CD8-positive, alpha-beta memory T cell (primary cell): ENCODE measurements at regions not wholly inside any gene's neighbourhood (a gene's known extent, or its start where the extent isn't known, plus 50 kb on each side); places are given as distances from the start of the nearest gene placed in this dataset.

Experiments
- CTCF ChIA-PET: fragments of 350-600 bp; sonication (Branson Sonifier 250); formaldehyde crosslinking; loops from one replicate; lab custom pipeline; 2021; ENCODE audit warnings: antibody characterized with exemption; lab: Charles Lee
- POLR2A ChIA-PET: fragments of 350-600 bp; sonication (Branson Sonifier 250); formaldehyde crosslinking; loops from one replicate; lab custom pipeline; 2021; ENCODE audit warnings: antibody characterized with exemption; lab: Charles Lee
- DNase-seq, 5 donors: peaks; one replicate each; pipeline versions ENCODE4 v3.0.0 to v3.0.0-alpha.2; 2020 to 2022; ENCODE audit warnings: mixed read lengths in 1 of 5
- H3K27ac ChIP-seq: one replicate; pipeline ENCODE4 v1.7.0; 2013; ENCODE audit warnings: low read depth, mild to moderate bottlenecking, low read length, moderate library complexity
- H3K27me3 ChIP-seq: 2 replicates; pipeline ENCODE4 v1.7.0; 2013; ENCODE audit warnings: low read length, mild to moderate bottlenecking; ENCODE audit not compliant: insufficient read depth, poor library complexity, severe bottlenecking
- H3K36me3 ChIP-seq: 2 replicates; pipeline ENCODE4 v1.7.0; 2013; ENCODE audit warnings: mild to moderate bottlenecking, low read length, moderate library complexity; ENCODE audit not compliant: insufficient read depth
- H3K4me1 ChIP-seq: 2 replicates; pipeline ENCODE4 v1.7.0; 2013; ENCODE audit warnings: mild to moderate bottlenecking, low read length, moderate library complexity; ENCODE audit not compliant: insufficient read depth
- H3K4me3 ChIP-seq: 2 replicates; pipeline ENCODE4 v1.7.0; 2013; ENCODE audit warnings: mild to moderate bottlenecking, low read length
- H3K9me3 ChIP-seq: 2 replicates; pipeline ENCODE4 v1.7.0; 2013; ENCODE audit warnings: mild to moderate bottlenecking, low read length
- H3K27ac Mint-ChIP-seq, 8 donors: one replicate each; pipeline ENCODE4 v1.8.0; 2020 to 2021; ENCODE audit warnings: mixed read lengths in 8 of 8, mild to moderate bottlenecking in 6 of 8, inconsistent platforms in 3 of 8, moderate library complexity in 3 of 8
- H3K27me3 Mint-ChIP-seq, 2 donors: one replicate each; pipeline ENCODE4 v1.8.0; 2020 to 2021; ENCODE audit warnings: mixed read lengths in 2 of 2, mild to moderate bottlenecking in 1 of 2, moderate library complexity in 1 of 2
- H3K36me3 Mint-ChIP-seq, 3 donors: one replicate each; pipeline ENCODE4 v1.8.0; 2020 to 2021; ENCODE audit warnings: mixed read lengths in 3 of 3, inconsistent platforms in 1 of 3, mild to moderate bottlenecking in 1 of 3
- H3K4me1 Mint-ChIP-seq, 3 donors: one replicate each; pipeline ENCODE4 v1.8.0; 2020 to 2021; ENCODE audit warnings: mixed read lengths in 3 of 3, inconsistent platforms in 1 of 3, mild to moderate bottlenecking in 1 of 3
- H3K4me3 Mint-ChIP-seq, 7 donors: one replicate each; pipeline ENCODE4 v1.8.0; 2020 to 2021; ENCODE audit warnings: mixed read lengths in 7 of 7, mild to moderate bottlenecking in 6 of 7, moderate library complexity in 4 of 7, inconsistent platforms in 2 of 7
- H3K9me3 Mint-ChIP-seq, 5 donors: one replicate each; pipeline ENCODE4 v1.8.0; 2020 to 2022; ENCODE audit warnings: mixed read lengths in 5 of 5, mild to moderate bottlenecking in 3 of 5, moderate library complexity in 2 of 5, inconsistent platforms in 1 of 5

DNA sequence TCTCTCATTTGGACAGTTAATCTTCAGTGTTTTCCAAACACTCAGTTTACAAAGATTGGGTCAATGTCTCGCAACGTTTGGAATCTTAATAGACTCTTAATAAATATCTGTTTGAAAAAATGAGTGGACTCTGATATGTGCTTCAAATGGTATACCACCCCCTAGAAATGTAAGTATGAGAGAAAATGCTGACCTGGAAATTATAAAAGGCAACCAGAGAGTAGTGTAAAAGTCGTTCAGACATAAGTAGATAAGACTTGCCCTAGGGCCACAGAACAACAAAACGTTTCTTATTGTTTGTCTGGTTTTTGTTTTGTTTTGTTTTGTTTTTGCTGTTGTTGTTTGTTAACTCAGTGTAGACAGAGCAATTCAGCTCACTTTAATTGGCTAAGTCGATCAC, 97.4 kb upstream of the SPTLC3 start:
- no peaks in the 10 kb centered on the region for H3K36me3 ChIP-seq
- no peak overlapping the region for H3K27ac Mint-ChIP-seq
- peaks cover 0 to 12% (median 0%) of the 10 kb centered on the region in 5 donors for H3K9me3 Mint-ChIP-seq
- ChIA-PET POLR2A (no interaction called here), CTCF (no interaction called here)
- H3K27ac ChIP-seq, result no peak overlapping the region
- no peaks in the 10 kb centered on the region for H3K4me1 Mint-ChIP-seq
- DNase-seq, result no peak
- no peaks in the 10 kb centered on the region for H3K4me1 ChIP-seq
- no peak overlapping the region for H3K4me3 Mint-ChIP-seq
- H3K27me3 ChIP-seq, result no peaks in the 10 kb centered on the region
- H3K36me3 Mint-ChIP-seq, result no peaks in the 10 kb centered on the region
- no peaks in the 10 kb centered on the region for H3K9me3 ChIP-seq
- H3K4me3 ChIP-seq, result no peak overlapping the region
- peaks cover 0 to 2% of the 10 kb centered on the region in 2 donors for H3K27me3 Mint-ChIP-seq

DNA sequence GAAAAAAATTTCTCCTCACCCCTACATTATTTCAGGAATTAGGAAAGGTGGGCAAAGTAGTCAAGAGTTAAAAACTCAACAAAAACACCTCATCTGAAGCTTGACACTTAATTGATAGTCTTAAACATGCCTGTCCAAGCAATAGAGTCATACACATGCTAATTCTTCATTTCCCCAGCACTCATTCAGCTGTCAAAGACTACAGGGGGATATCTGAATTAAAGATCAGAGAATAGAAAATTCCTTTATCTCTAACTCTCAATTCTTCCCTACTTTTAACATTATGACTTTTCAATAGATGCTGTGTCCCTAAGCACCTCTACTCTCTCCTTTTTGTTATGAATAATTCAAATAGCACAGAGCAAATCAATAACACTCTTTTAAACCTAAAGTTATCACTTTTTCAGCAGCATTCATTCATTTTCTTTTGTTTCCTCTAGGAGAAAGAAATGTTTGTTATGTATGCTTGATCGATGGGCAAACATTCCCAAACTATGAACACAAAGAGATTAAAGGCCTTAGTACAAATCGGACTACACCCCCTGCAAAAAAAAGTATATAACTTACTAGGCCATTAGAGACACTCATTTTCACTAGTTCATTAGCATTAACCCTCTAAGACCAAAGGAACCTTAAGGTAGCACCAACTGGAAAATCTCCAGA, 94.9 kb upstream of the SPTLC3 start:
- no peak overlapping the region for H3K4me3 Mint-ChIP-seq
- Histone ChIP-seq H3K9me3 (no peaks in the 10 kb centered on the region), H3K4me1 (no peaks in the 10 kb centered on the region), H3K27ac (no peak overlapping the region), H3K36me3 (no peaks in the 10 kb centered on the region), H3K27me3 (no peaks in the 10 kb centered on the region), H3K4me3 (no peak overlapping the region)
- no peak overlapping the region for H3K27ac Mint-ChIP-seq
- H3K27me3 Mint-ChIP-seq, result peaks cover 0 to 2% of the 10 kb centered on the region in 2 donors
- H3K4me1 Mint-ChIP-seq, result no peaks in the 10 kb centered on the region
- H3K36me3 Mint-ChIP-seq, result no peaks in the 10 kb centered on the region
- no peak for DNase-seq
- ChIA-PET CTCF (no interaction called here), POLR2A (no interaction called here)
- H3K9me3 Mint-ChIP-seq, result peaks cover 0 to 14% (median 0%) of the 10 kb centered on the region in 5 donors

DNA sequence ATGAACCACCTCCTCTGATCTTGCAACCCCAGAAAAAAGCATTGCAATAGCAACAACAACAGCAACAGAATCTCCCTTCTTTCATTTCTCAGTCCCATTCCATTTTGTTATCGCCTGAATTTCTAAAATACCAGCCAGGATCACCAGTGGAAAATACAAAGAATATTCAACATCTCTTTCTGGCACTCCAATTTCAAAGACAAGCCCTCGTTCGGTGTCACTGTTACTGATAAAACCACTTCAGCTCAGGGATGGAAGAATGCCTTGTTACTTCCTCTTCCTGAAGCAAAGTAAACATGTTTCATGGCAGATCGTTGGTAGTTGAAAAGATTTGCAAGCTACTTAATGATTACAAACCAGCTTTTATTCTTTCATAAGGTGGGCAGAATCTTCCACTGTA, 94.0 kb upstream of the SPTLC3 start:
- peaks cover 0 to 14% (median 0%) of the 10 kb centered on the region in 5 donors for H3K9me3 Mint-ChIP-seq
- no peak overlapping the region for H3K27ac ChIP-seq
- DNase-seq, result no peak
- ChIA-PET CTCF (no interaction called here), POLR2A (no interaction called here)
- H3K9me3 ChIP-seq, result no peaks in the 10 kb centered on the region
- no peaks in the 10 kb centered on the region for H3K36me3 Mint-ChIP-seq
- no peaks in the 10 kb centered on the region for H3K36me3 ChIP-seq
- no peaks in the 10 kb centered on the region for H3K4me1 ChIP-seq
- no peak overlapping the region for H3K4me3 Mint-ChIP-seq
- H3K27ac Mint-ChIP-seq, result no peak overlapping the region
- H3K27me3 Mint-ChIP-seq, result peaks cover 0 to 2% of the 10 kb centered on the region in 2 donors
- H3K4me3 ChIP-seq, result no peak overlapping the region
- H3K27me3 ChIP-seq, result no peaks in the 10 kb centered on the region
- H3K4me1 Mint-ChIP-seq, result no peaks in the 10 kb centered on the region

DNA sequence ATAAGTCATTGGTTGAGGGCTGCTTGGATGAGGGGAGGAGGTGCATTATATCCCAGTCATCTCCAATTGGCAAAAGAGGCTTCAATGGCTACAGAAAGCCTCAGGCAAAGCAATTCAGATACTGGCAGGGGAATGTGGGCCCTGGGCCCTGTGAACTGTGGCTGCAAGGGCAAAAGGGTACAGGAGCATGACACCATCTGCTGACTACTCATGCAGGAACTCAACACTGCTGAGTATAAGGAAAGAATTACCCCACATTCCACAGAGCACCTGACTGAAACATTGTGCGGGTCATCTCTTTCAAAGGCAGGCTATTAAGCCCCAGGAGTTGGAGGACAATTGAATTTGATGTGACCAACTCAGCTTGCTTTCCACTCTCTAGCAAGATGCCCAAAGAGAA, 92.1 kb upstream of the SPTLC3 start:
- H3K4me3 Mint-ChIP-seq, result no peak overlapping the region
- no peaks in the 10 kb centered on the region for H3K4me1 Mint-ChIP-seq
- CTCF ChIA-PET, result no interaction called here
- H3K9me3 ChIP-seq, result no peaks in the 10 kb centered on the region
- no peaks in the 10 kb centered on the region for H3K4me1 ChIP-seq
- H3K27me3 Mint-ChIP-seq, result peaks cover 0 to 2% of the 10 kb centered on the region in 2 donors
- H3K36me3 ChIP-seq, result no peaks in the 10 kb centered on the region
- POLR2A ChIA-PET, result no interaction called here
- no peaks in the 10 kb centered on the region for H3K27me3 ChIP-seq
- DNase-seq, result no peak
- H3K4me3 ChIP-seq, result no peak overlapping the region
- H3K9me3 Mint-ChIP-seq, result peaks cover 0 to 7% (median 3%) of the 10 kb centered on the region in 5 donors
- no peaks in the 10 kb centered on the region for H3K36me3 Mint-ChIP-seq
- H3K27ac ChIP-seq, result no peak overlapping the region
- no peak overlapping the region for H3K27ac Mint-ChIP-seq

GRCh38 chr20:12924126-12924525, 84.6 kb upstream of the SPTLC3 start:
- Histone ChIP-seq H3K9me3 (no peaks in the 10 kb centered on the region), H3K27me3 (no peaks in the 10 kb centered on the region), H3K27ac (no peak overlapping the region), H3K4me1 (no peaks in the 10 kb centered on the region), H3K36me3 (no peaks in the 10 kb centered on the region), H3K4me3 (no peak overlapping the region)
- CTCF ChIA-PET, result no interaction called here
- peaks cover 0 to 13% (median 0%) of the 10 kb centered on the region in 3 donors for H3K4me1 Mint-ChIP-seq
- no peak overlapping the region for H3K27ac Mint-ChIP-seq
- H3K36me3 Mint-ChIP-seq, result no peaks in the 10 kb centered on the region
- POLR2A ChIA-PET, result no interaction called here
- no peaks in the 10 kb centered on the region for H3K27me3 Mint-ChIP-seq
- H3K9me3 Mint-ChIP-seq, result peaks cover 0 to 16% (median 8%) of the 10 kb centered on the region in 5 donors
- no peak for DNase-seq
- H3K4me3 Mint-ChIP-seq, result no peak overlapping the region

DNA sequence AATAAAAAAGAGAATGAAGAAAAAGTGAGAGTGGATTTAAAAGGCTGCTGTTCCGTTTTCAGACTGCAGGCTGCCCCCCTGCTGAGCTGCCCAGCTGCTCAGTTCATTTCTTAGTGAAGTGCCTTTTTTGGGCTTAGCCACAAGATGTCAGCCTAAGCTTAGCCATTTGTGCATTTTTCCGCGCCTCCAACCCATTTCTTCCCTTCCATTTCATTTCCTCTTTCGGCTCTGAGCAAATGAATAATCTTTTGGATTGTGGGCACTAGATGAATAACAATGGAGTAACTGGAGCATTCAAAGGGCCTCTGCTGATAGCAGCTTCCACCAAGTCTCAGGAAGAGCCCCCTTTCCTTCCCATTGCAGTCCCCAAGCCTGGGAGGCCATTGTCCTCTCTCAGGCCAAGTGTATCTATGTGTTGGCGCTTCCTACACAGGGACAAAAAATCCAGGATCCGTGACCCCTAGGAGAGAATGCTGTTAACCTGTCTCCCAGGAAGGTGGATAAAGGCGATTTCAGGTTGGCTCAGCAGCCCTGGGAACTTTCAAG, 83.5 kb upstream of the SPTLC3 start:
- H3K4me3 ChIP-seq, result no peak overlapping the region
- no peaks in the 10 kb centered on the region for H3K4me1 ChIP-seq
- CTCF ChIA-PET, result no interaction called here
- H3K36me3 Mint-ChIP-seq, result no peaks in the 10 kb centered on the region
- peak overlapping the region in 2 of 8 donors; percentile 11 to 36 for H3K27ac Mint-ChIP-seq
- H3K27me3 ChIP-seq, result no peaks in the 10 kb centered on the region
- H3K27ac ChIP-seq, result no peak overlapping the region
- peak in 3 of 5 donors; percentile 4 to 43 (median 22) for DNase-seq
- H3K36me3 ChIP-seq, result no peaks in the 10 kb centered on the region
- no peaks in the 10 kb centered on the region for H3K27me3 Mint-ChIP-seq
- H3K4me1 Mint-ChIP-seq, result peaks cover 0 to 19% (median 0%) of the 10 kb centered on the region in 3 donors
- peak overlapping the region in 2 of 7 donors; percentile 12 to 47 for H3K4me3 Mint-ChIP-seq
- POLR2A ChIA-PET, result no interaction called here
- H3K9me3 ChIP-seq, result no peaks in the 10 kb centered on the region
- peaks cover 0 to 16% (median 8%) of the 10 kb centered on the region in 5 donors for H3K9me3 Mint-ChIP-seq

DNA sequence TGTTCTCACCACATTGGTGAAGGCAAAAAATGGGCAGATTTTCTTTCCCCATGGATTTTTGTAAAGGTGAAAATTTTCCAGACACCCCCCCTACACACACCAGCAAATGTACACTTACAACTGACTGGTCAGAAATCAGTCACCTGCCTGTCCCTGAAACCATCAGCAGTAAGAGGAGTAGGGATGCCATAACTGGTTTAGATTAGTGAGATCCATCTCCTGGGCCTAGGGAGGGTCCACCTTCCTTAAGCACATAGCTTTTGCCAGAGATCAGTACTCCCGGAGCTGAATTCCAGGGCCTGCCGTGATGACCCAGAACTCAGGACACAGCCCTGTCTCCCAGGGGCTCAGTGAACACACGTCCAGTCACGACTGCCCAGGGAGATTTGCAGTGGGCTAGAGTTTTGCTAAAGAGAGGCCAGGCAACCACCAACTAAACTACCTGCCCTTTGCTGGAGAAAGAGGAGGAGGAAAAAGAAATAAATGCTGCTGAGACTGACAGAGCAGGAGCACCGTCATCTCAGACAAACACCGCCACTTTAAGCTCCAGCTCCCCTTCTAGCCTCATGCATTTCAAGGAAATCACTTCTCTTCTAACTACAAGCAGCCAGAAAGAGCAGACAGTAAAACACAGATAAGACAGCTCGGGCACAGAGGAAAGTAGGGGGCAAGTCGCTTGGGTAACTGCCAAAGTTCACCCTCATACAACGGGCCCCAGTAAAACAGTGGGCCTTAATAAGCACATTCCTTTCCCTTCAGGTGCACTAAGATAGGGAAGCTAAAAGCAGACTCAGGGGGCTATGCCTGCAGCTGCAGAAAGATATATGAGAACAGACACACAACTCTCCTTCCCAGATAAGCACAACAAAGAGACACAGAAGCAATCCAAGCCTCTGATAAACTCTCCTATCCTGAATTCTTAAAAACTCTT, 82.6 kb upstream of the SPTLC3 start:
- no peak for DNase-seq
- peaks cover 0 to 15% (median 8%) of the 10 kb centered on the region in 5 donors for H3K9me3 Mint-ChIP-seq
- Histone ChIP-seq H3K36me3 (no peaks in the 10 kb centered on the region), H3K4me3 (no peak overlapping the region), H3K27me3 (no peaks in the 10 kb centered on the region), H3K27ac (no peak overlapping the region), H3K9me3 (no peaks in the 10 kb centered on the region), H3K4me1 (no peaks in the 10 kb centered on the region)
- peak overlapping the region in 2 of 8 donors; percentile 11 to 68 for H3K27ac Mint-ChIP-seq
- ChIA-PET CTCF (no interaction called here), POLR2A (no interaction called here)
- H3K4me3 Mint-ChIP-seq, result no peak overlapping the region
- H3K36me3 Mint-ChIP-seq, result no peaks in the 10 kb centered on the region
- H3K27me3 Mint-ChIP-seq, result no peaks in the 10 kb centered on the region
- H3K4me1 Mint-ChIP-seq, result peaks cover 0 to 19% (median 0%) of the 10 kb centered on the region in 3 donors

GRCh38 chr20:12927489-12927888, 81.3 kb upstream of the SPTLC3 start:
- no peaks in the 10 kb centered on the region for H3K27me3 ChIP-seq
- H3K9me3 Mint-ChIP-seq, result peaks cover 0 to 7% (median 3%) of the 10 kb centered on the region in 5 donors
- no peak overlapping the region for H3K4me3 Mint-ChIP-seq
- peak overlapping the region in 2 of 8 donors; percentile 17 to 68 for H3K27ac Mint-ChIP-seq
- DNase-seq, result no peak
- H3K4me1 Mint-ChIP-seq, result peaks cover 0 to 19% (median 0%) of the 10 kb centered on the region in 3 donors
- H3K4me3 ChIP-seq, result no peak overlapping the region
- H3K36me3 ChIP-seq, result no peaks in the 10 kb centered on the region
- H3K27ac ChIP-seq, result no peak overlapping the region
- H3K36me3 Mint-ChIP-seq, result no peaks in the 10 kb centered on the region
- no peaks in the 10 kb centered on the region for H3K27me3 Mint-ChIP-seq
- H3K4me1 ChIP-seq, result no peaks in the 10 kb centered on the region
- H3K9me3 ChIP-seq, result no peaks in the 10 kb centered on the region
- ChIA-PET CTCF (no interaction called here), POLR2A (no interaction called here)
